Body of pancreas (tissue), 4 donors: ENCODE measurements at regions not wholly inside any gene's neighbourhood (a gene's known extent, or its start where the extent isn't known, plus 50 kb on each side); places are given as distances from the start of the nearest gene placed in this dataset.

Experiments
- ATAC-seq: fragments of 150-250 bp; one replicate; pipeline ENCODE4 v1.9.1; 2016
- DNase-seq, 4 donors: peaks; one replicate each; pipeline ENCODE4 v3.0.0-alpha.2; 2019
- H3K27ac ChIP-seq, 4 donors: fragments of 200-600 bp; sonication (generic); 1 replicate in 3 of 4; 2 replicates in 1 of 4; pipeline versions ENCODE4 v1.5.1 to v1.6.1; 2016 to 2019; ENCODE audit warnings: mild to moderate bottlenecking in 1 of 4, mixed read lengths in 1 of 4, moderate library complexity in 1 of 4
- H3K27me3 ChIP-seq, 2 donors: fragments of 200-600 bp; sonication (generic); one replicate each; pipeline ENCODE4 v1.6.0; 2016; ENCODE audit warnings: mild to moderate bottlenecking in 1 of 2
- H3K36me3 ChIP-seq, 2 donors: fragments of 200-600 bp; sonication (generic); replicated peaks in 1 of 2; 2 replicates each; pipeline ENCODE4 v1.5.1; 2016; ENCODE audit warnings: low read depth in 2 of 2; ENCODE audit not compliant: insufficient read depth in 1 of 2
- H3K4me1 ChIP-seq: fragments of 200-600 bp; sonication (generic); one replicate; pipeline ENCODE4 v1.6.0; 2016
- H3K4me3 ChIP-seq, 2 donors: fragments of 200-600 bp; sonication (generic); 1 replicate in 1 of 2; 2 replicates in 1 of 2; pipeline ENCODE4 v1.5.1; 2016 to 2019
- H3K9me3 ChIP-seq, 3 donors: fragments of 200-600 bp; sonication (generic); 1 replicate in 2 of 3; 2 replicates in 1 of 3; pipeline ENCODE4 v1.5.1; 2016
- CTCF ChIP-seq, 7 experiments: fragments of 450-650 bp in 4 of 7; fragments of 200-600 bp in 3 of 7; sonication (generic) in 3 of 7; IDR thresholded peaks; one replicate each; pipeline ENCODE4 v1.5.1; 2016 to 2019; ENCODE audit warnings: antibody characterized with exemption in 7 of 7
- POLR2A ChIP-seq, 3 donors: fragments of 450-650 bp; IDR thresholded peaks; one replicate each; pipeline ENCODE4 v1.6.1; 2016; ENCODE audit warnings: antibody characterized with exemption in 3 of 3, mild to moderate bottlenecking in 2 of 3
- WGBS, 2 donors: methylation state at CpG; one replicate each; pipeline ENCODE4 v1.1.5; 2017; 5-methylcytosine and 5-hydroxymethylcytosine counted together
- intact Hi-C: fragments of 100-400 bp; cut with DNase I; formaldehyde crosslinking; loops from one replicate; pipeline ENCODE4 v1.15.1; 2023

GRCh38 chr1:99146129-99146848 lies 118.0 kb upstream of the PLPPR4 start:
- Histone ChIP-seq H3K9me3 (no peaks in the 10 kb centered on the region), H3K27me3 (no peaks in the 10 kb centered on the region), H3K27ac (no peak overlapping the region), H3K36me3 (no peaks in the 10 kb centered on the region), H3K4me1 (no peaks in the 10 kb centered on the region), H3K4me3 (no peak overlapping the region)
- no peak for TF ChIP-seq POLR2A (IDR thresholded peaks at IDR 0.05)
- TF ChIP-seq CTCF (IDR thresholded peaks at IDR 0.05), result no peak
- WGBS, 2 donors, result 59 to 78% methylated on average over 7 to 12 of the region's 15 CpGs
- ATAC-seq (no peak), DNase-seq (no peak)
- intact Hi-C loops, result no loop called here

- ATAC-seq (no peak), DNase-seq (no peak)
- H3K9me3 ChIP-seq, result no peaks in the 10 kb centered on the region
- intact Hi-C loops, result no loop called here
- H3K27me3 ChIP-seq, result no peaks in the 10 kb centered on the region
- 64 to 66% methylated on average over 3 of the region's 3 CpGs for WGBS, 2 donors
- no peak overlapping the region for H3K4me3 ChIP-seq
- no peak for TF ChIP-seq POLR2A (IDR thresholded peaks at IDR 0.05)
- TF ChIP-seq CTCF (IDR thresholded peaks at IDR 0.05), result no peak
- no peak overlapping the region for H3K27ac ChIP-seq
- H3K36me3 ChIP-seq, result no peaks in the 10 kb centered on the region
- no peaks in the 10 kb centered on the region for H3K4me1 ChIP-seq
Measured at GRCh38 chr1:99149952-99150351, 114.3 kb upstream of the PLPPR4 start.

- 22 to 31% methylated on average over 1 of the region's 1 CpG for WGBS, 2 donors
- Histone ChIP-seq H3K9me3 (no peaks in the 10 kb centered on the region), H3K4me3 (no peak overlapping the region), H3K36me3 (no peaks in the 10 kb centered on the region), H3K27ac (no peak overlapping the region), H3K4me1 (no peaks in the 10 kb centered on the region), H3K27me3 (no peaks in the 10 kb centered on the region)
- DNase-seq (no peak), ATAC-seq (no peak)
- TF ChIP-seq POLR2A (IDR thresholded peaks at IDR 0.05) (no peak), CTCF (IDR thresholded peaks at IDR 0.05) (no peak)
- intact Hi-C loops, result no loop called here
Measured at GRCh38 chr1:99152132-99152531, 112.2 kb upstream of the PLPPR4 start.

- no peaks in the 10 kb centered on the region for H3K9me3 ChIP-seq
- DNase-seq (no peak), ATAC-seq (no peak)
- H3K27me3 ChIP-seq, result no peaks in the 10 kb centered on the region
- H3K4me3 ChIP-seq, result no peak overlapping the region
- intact Hi-C loops, result no loop called here
- H3K4me1 ChIP-seq, result no peaks in the 10 kb centered on the region
- TF ChIP-seq CTCF (IDR thresholded peaks at IDR 0.05), result no peak
- no peak for TF ChIP-seq POLR2A (IDR thresholded peaks at IDR 0.05)
- WGBS, 2 donors, result 50 to 73% methylated on average over 2 of the region's 2 CpGs
- H3K36me3 ChIP-seq, result no peaks in the 10 kb centered on the region
- H3K27ac ChIP-seq, result no peak overlapping the region
Measured at GRCh38 chr1:99163671-99164070, 100.6 kb upstream of the PLPPR4 start.

- no peaks in the 10 kb centered on the region for H3K4me1 ChIP-seq
- no peaks in the 10 kb centered on the region for H3K9me3 ChIP-seq
- H3K27ac ChIP-seq, result no peak overlapping the region
- H3K36me3 ChIP-seq, result no peaks in the 10 kb centered on the region
- intact Hi-C loops, result loop anchor here (10.0 kb wide), 1 partner anchor 534 kb away; no protein-coding TSS in a partner anchor
- TF ChIP-seq CTCF (IDR thresholded peaks at IDR 0.05) (no peak), POLR2A (IDR thresholded peaks at IDR 0.05) (no peak)
- H3K4me3 ChIP-seq, result no peak overlapping the region
- no peaks in the 10 kb centered on the region for H3K27me3 ChIP-seq
- DNase-seq (no peak), ATAC-seq (no peak)
- WGBS, 2 donors, result 78 to 87% methylated on average over 1 of the region's 1 CpG
Measured at GRCh38 chr1:99170516-99170915, 93.8 kb upstream of the PLPPR4 start.
